Ovary (tissue), 3 donors: ENCODE measurements at regions not wholly inside any gene's neighbourhood (a gene's known extent, or its start where the extent isn't known, plus 50 kb on each side); places are given as distances from the start of the nearest gene placed in this dataset.

Experiments
- POLR2A ChIP-seq: fragments of 450-650 bp; IDR thresholded peaks from one replicate; pipeline ENCODE4 v1.6.1; 2017; ENCODE audit warnings: antibody characterized with exemption, mild to moderate bottlenecking, moderate library complexity
- TF ChIP-seq, protein P1 (sequence below), 3 donors: fragments of 450-650 bp in 2 of 3; fragments of 200-600 bp in 1 of 3; IDR thresholded peaks; one replicate each; pipeline versions ENCODE4 v1.5.1 to v1.8.0; 2016 to 2022; ENCODE audit warnings: antibody characterized with exemption in 3 of 3, mild to moderate bottlenecking in 1 of 3
- donor health status: DM: no; HTN: no; CAD: no.

DNA sequence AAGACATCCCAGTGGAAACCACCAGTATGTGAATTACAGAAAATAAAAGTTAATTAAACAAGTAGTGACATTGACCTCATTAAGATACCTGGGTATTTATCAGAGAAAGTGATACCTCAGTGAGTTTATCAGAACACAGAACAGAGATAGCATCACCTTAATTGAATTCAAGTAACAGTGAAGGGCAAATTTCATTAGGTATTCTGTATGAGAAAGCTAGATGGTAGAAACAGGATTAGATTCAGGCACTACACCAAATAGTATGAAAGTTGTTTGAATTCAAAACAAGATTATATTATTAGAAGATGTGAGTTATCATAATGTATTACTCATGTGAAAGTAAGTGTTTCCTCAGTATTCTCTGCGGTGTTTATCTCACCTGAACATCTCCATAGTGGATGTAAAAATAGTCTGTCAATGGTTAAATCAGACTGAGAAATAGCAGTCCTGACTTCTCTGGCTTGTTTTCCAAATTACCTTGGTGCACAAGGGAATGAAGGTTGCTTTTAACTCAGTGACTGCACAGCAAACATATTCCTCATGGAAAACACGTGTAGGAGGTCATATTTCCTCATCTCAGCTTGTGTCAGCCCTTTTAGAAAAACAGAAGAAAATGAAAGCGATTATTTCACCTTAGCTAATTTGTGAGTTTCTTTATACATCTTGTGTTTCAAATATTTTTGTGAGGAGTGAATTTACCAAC is 79.9 kb upstream of the PCDH18 start:
- TF ChIP-seq, protein P1, sequence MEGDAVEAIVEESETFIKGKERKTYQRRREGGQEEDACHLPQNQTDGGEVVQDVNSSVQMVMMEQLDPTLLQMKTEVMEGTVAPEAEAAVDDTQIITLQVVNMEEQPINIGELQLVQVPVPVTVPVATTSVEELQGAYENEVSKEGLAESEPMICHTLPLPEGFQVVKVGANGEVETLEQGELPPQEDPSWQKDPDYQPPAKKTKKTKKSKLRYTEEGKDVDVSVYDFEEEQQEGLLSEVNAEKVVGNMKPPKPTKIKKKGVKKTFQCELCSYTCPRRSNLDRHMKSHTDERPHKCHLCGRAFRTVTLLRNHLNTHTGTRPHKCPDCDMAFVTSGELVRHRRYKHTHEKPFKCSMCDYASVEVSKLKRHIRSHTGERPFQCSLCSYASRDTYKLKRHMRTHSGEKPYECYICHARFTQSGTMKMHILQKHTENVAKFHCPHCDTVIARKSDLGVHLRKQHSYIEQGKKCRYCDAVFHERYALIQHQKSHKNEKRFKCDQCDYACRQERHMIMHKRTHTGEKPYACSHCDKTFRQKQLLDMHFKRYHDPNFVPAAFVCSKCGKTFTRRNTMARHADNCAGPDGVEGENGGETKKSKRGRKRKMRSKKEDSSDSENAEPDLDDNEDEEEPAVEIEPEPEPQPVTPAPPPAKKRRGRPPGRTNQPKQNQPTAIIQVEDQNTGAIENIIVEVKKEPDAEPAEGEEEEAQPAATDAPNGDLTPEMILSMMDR (IDR thresholded peaks at IDR 0.05), result no peak
- TF ChIP-seq POLR2A, result no peak
